Neutrophil (primary cell): ENCODE measurements at regions not wholly inside any gene's neighbourhood (a gene's known extent, or its start where the extent isn't known, plus 50 kb on each side); places are given as distances from the start of the nearest gene placed in this dataset.

Experiments used
- H3K27ac ChIP-seq: fragments of 200-600 bp; sonication (generic); 2 replicates; pipeline ENCODE4 v1.5.1; 2016; ENCODE audit warnings: mild to moderate bottlenecking, moderate library complexity
- H3K27me3 ChIP-seq: fragments of 200-600 bp; sonication (generic); 2 replicates; pipeline ENCODE4 v1.6.0; 2016; ENCODE audit warnings: mild to moderate bottlenecking
- H3K36me3 ChIP-seq: fragments of 200-600 bp; sonication (generic); 2 replicates; pipeline ENCODE4 v1.5.1; 2017
- H3K4me1 ChIP-seq, 2 experiments: fragments of 200-600 bp in 1 of 2; sonication (generic) in 1 of 2; 1 replicate in 1 of 2; 2 replicates in 1 of 2; pipeline versions ENCODE4 v1.5.1 to v1.6.1; 2013 to 2016; ENCODE audit warnings: low read depth in 1 of 2, low read length in 1 of 2, mild to moderate bottlenecking in 1 of 2, moderate library complexity in 1 of 2; ENCODE audit not compliant: control insufficient read depth in 1 of 2, insufficient read depth in 1 of 2
- H3K4me3 ChIP-seq, 2 experiments: fragments of 200-600 bp in 1 of 2; sonication (generic) in 1 of 2; 1 replicate in 1 of 2; 2 replicates in 1 of 2; pipeline ENCODE4 v1.5.1; 2013 to 2016; ENCODE audit warnings: low read depth in 1 of 2, low read length in 1 of 2, mild to moderate bottlenecking in 1 of 2, moderate library complexity in 1 of 2
- H3K9me3 ChIP-seq: fragments of 200-600 bp; sonication (generic); 2 replicates; pipeline ENCODE4 v1.5.1; 2016
- CTCF ChIP-seq: fragments of 200-600 bp; sonication (generic); IDR thresholded peaks from 2 replicates; pipeline ENCODE4 v1.5.1; 2016; ENCODE audit warnings: antibody characterized with exemption

GRCh38 chr6:16953446-16953845 is 148.4 kb upstream of the STMND1 start:
- no peak for TF ChIP-seq CTCF
- Histone ChIP-seq H3K27ac (no peak overlapping the region), H3K9me3 (no peaks in the 10 kb centered on the region), H3K36me3 (no peaks in the 10 kb centered on the region), H3K27me3 (no peaks in the 10 kb centered on the region), H3K4me1 (no peaks in the 10 kb centered on the region), H3K4me3 (no peak overlapping the region)

- H3K4me3 ChIP-seq = no peak overlapping the region
- no peaks in the 10 kb centered on the region for H3K9me3 ChIP-seq
- no peaks in the 10 kb centered on the region for H3K4me1 ChIP-seq
- H3K27me3 ChIP-seq = peaks cover 14% of the 10 kb centered on the region
- H3K36me3 ChIP-seq = no peaks in the 10 kb centered on the region
- no peak for TF ChIP-seq CTCF
- H3K27ac ChIP-seq = no peak overlapping the region
These were observed 150.9 kb upstream of the STMND1 start for GRCh38 chr6:16950825-16951495.

- Histone ChIP-seq H3K27ac (no peak overlapping the region), H3K36me3 (no peaks in the 10 kb centered on the region), H3K4me1 (no peaks in the 10 kb centered on the region), H3K9me3 (no peaks in the 10 kb centered on the region), H3K4me3 (no peak overlapping the region), H3K27me3 (peaks cover 15% of the 10 kb centered on the region)
- no peak for TF ChIP-seq CTCF
These were observed 151.5 kb upstream of the STMND1 start for GRCh38 chr6:16950302-16950701.

GRCh38 chr6:16949716-16950115 is 152.1 kb upstream of the STMND1 start:
- Histone ChIP-seq H3K4me3 (no peak overlapping the region), H3K36me3 (no peaks in the 10 kb centered on the region), H3K4me1 (no peaks in the 10 kb centered on the region), H3K27me3 (peaks cover 15% of the 10 kb centered on the region), H3K27ac (no peak overlapping the region), H3K9me3 (no peaks in the 10 kb centered on the region)
- TF ChIP-seq CTCF = no peak

GRCh38 chr6:16948396-16948795 is 153.5 kb upstream of the STMND1 start:
- H3K4me1 ChIP-seq = no peaks in the 10 kb centered on the region
- no peak for TF ChIP-seq CTCF
- no peak overlapping the region for H3K4me3 ChIP-seq
- no peaks in the 10 kb centered on the region for H3K36me3 ChIP-seq
- peaks cover 15% of the 10 kb centered on the region for H3K27me3 ChIP-seq
- no peak overlapping the region for H3K27ac ChIP-seq
- H3K9me3 ChIP-seq = no peaks in the 10 kb centered on the region
